Keratinocyte (primary cell): ENCODE measurements at regions not wholly inside any gene's neighbourhood (a gene's known extent, or its start where the extent isn't known, plus 50 kb on each side); places are given as distances from the start of the nearest gene placed in this dataset.
"Not testable (repeated sequence)": the region's sequence is repeated elsewhere in the genome, so short reads cannot be mapped to it uniquely, and the experiment has no call there.

Source experiments
- DNase-seq: peaks from one replicate; pipeline ENCODE4 v3.0.0-alpha.2; 2011; ENCODE audit warnings: low read depth, missing footprints, low spot score
- FAIRE-seq: peaks from 2 replicates; lab custom pipeline; 2011; peaks lifted over from hg19 to GRCh38; lab: Jason Lieb, UNC
- H2AFZ ChIP-seq: 2 replicates; pipeline ENCODE4 v1.6.0; 2012; ENCODE audit warnings: low read length, control low read depth, inconsistent platforms; ENCODE audit not compliant: control insufficient read depth
- H3K27ac ChIP-seq: 2 replicates; pipeline ENCODE4 v1.5.1; 2011; ENCODE audit warnings: low read length; ENCODE audit not compliant: control insufficient read depth, insufficient read depth
- H3K27me3 ChIP-seq: 3 replicates; pipeline ENCODE4 v1.6.0; 2011; ENCODE audit warnings: low read length; ENCODE audit not compliant: control insufficient read depth, insufficient read depth; ENCODE audit errors: extremely low read depth
- H3K36me3 ChIP-seq, 2 experiments: 2 replicates in 1 of 2; 3 replicates in 1 of 2; pipeline ENCODE4 v1.5.1; 2011; ENCODE audit warnings: low read length in 2 of 2, mild to moderate bottlenecking in 1 of 2; ENCODE audit not compliant: control insufficient read depth in 2 of 2, insufficient read depth in 2 of 2; ENCODE audit errors: extremely low read depth in 1 of 2
- H3K4me1 ChIP-seq: 3 replicates; pipeline ENCODE4 v1.5.1; 2011; ENCODE audit warnings: low read length; ENCODE audit not compliant: control insufficient read depth, insufficient read depth; ENCODE audit errors: extremely low read depth
- H3K4me2 ChIP-seq: 3 replicates; pipeline ENCODE4 v1.6.0; 2011; ENCODE audit warnings: low read depth, low read length; ENCODE audit not compliant: control insufficient read depth, insufficient read depth; ENCODE audit errors: extremely low read depth
- H3K4me3 ChIP-seq, 3 experiments: fragments of 200-600 bp in 1 of 3; sonication (generic) in 1 of 3; 2 replicates in 2 of 3; 3 replicates in 1 of 3; pipeline ENCODE4 v1.5.1; 2011 to 2016; ENCODE audit warnings: low read length in 3 of 3, mild to moderate bottlenecking in 3 of 3, control low read depth in 2 of 3, inconsistent platforms in 1 of 3, low read depth in 1 of 3, mixed read lengths in 1 of 3, mixed run types in 1 of 3, moderate library complexity in 1 of 3; ENCODE audit not compliant: control insufficient read depth in 2 of 3, insufficient read depth in 2 of 3; ENCODE audit errors: extremely low read depth in 1 of 3
- H3K79me2 ChIP-seq: 2 replicates; pipeline ENCODE4 v1.6.0; 2012; ENCODE audit warnings: low read length; ENCODE audit not compliant: control insufficient read depth, insufficient read depth
- H3K9ac ChIP-seq: 3 replicates; pipeline ENCODE4 v1.6.0; 2011; ENCODE audit warnings: low read length; ENCODE audit not compliant: control insufficient read depth, insufficient read depth; ENCODE audit errors: extremely low read depth
- H3K9me1 ChIP-seq: 3 replicates; pipeline ENCODE4 v1.6.0; 2011; ENCODE audit warnings: low read length; ENCODE audit not compliant: control insufficient read depth, insufficient read depth; ENCODE audit errors: extremely low read depth
- H3K9me3 ChIP-seq: 2 replicates; pipeline ENCODE4 v1.5.1; 2012; ENCODE audit warnings: low read depth, low read length; ENCODE audit not compliant: control insufficient read depth
- H4K20me1 ChIP-seq: 3 replicates; pipeline ENCODE4 v1.6.0; 2011; ENCODE audit warnings: low read length; ENCODE audit not compliant: control insufficient read depth, insufficient read depth; ENCODE audit errors: extremely low read depth
- EZH2 ChIP-seq: IDR thresholded peaks from one replicate; pipeline ENCODE4 v1.6.1; 2012; ENCODE audit warnings: inconsistent platforms, mild to moderate bottlenecking, low read length, moderate library complexity
- dilution Hi-C: fragments of 300-500 bp; cut with MboI; formaldehyde crosslinking; loops from one replicate; pipeline ENCODE4 v1.7.0; 2020; ENCODE audit warnings: low sequenced_read_pairs; ENCODE audit not compliant: extremely low pct_ligation_motif_present
- TF ChIP-seq, protein P1 (sequence below), 3 experiments: IDR thresholded peaks in 1 of 3; conservative IDR thresholded peaks in 1 of 3; optimal IDR thresholded peaks in 1 of 3; 2 replicates in 2 of 3; 3 replicates in 1 of 3; pipeline versions ENCODE3 to v1.5.1; 2011; ENCODE audit warnings: low read length in 3 of 3, mild to moderate bottlenecking in 3 of 3, moderate library complexity in 2 of 3, control low read depth in 1 of 3, inconsistent platforms in 1 of 3; ENCODE audit not compliant: insufficient read depth in 2 of 3; ENCODE audit errors: extremely low read depth in 1 of 3

- TF ChIP-seq, protein P1, sequence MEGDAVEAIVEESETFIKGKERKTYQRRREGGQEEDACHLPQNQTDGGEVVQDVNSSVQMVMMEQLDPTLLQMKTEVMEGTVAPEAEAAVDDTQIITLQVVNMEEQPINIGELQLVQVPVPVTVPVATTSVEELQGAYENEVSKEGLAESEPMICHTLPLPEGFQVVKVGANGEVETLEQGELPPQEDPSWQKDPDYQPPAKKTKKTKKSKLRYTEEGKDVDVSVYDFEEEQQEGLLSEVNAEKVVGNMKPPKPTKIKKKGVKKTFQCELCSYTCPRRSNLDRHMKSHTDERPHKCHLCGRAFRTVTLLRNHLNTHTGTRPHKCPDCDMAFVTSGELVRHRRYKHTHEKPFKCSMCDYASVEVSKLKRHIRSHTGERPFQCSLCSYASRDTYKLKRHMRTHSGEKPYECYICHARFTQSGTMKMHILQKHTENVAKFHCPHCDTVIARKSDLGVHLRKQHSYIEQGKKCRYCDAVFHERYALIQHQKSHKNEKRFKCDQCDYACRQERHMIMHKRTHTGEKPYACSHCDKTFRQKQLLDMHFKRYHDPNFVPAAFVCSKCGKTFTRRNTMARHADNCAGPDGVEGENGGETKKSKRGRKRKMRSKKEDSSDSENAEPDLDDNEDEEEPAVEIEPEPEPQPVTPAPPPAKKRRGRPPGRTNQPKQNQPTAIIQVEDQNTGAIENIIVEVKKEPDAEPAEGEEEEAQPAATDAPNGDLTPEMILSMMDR (optimal IDR thresholded peaks at IDR 0.05 in 1 of 3, IDR thresholded peaks at IDR 0.05 in 1 of 3, conservative IDR thresholded peaks at IDR 0.05 in 1 of 3; ENCODE audit: extremely low read depth in 1 of 3, insufficient read depth in 2 of 3, low read length in 3 of 3) = no peak
- no peak for TF ChIP-seq EZH2
- Histone ChIP-seq H3K9me3 (no peaks in the 10 kb centered on the region), H3K9ac (no peak overlapping the region), H3K4me2 (no peak overlapping the region), H3K79me2 (no peaks in the 10 kb centered on the region), H4K20me1 (no peaks in the 10 kb centered on the region), H3K27me3 (no peaks in the 10 kb centered on the region), H3K27ac (no peak overlapping the region), H3K36me3 (no peaks in the 10 kb centered on the region), H2AFZ (no peak overlapping the region), H3K4me1 (no peaks in the 10 kb centered on the region), H3K9me1 (no peaks in the 10 kb centered on the region), H3K4me3 (no peak overlapping the region)
- dilution Hi-C loops = no loop called here
- DNase-seq (no peak), FAIRE-seq (no peak)
These were observed 82.4 kb downstream of the SOX3 start for GRCh38 chrX:140422501-140422900.

DNA sequence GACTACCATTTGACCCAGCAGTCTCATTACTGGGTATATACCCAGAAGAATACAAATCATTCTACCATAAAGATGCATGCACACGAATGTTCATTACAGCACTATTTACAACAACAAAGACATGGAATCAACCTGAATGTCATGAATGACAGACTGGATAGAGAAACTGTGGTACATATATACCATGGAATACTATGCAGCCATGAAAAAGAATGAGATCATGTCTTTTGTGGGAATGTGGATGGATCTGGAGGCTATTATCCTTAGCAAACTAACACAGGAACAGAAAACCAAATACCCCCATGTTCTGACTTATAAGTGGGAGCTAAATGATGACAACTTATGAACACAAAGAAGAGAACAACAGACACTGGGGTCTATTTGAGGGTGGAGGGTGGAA, 102.7 kb downstream of the SOX3 start:
- FAIRE-seq, H3K79me2 ChIP-seq, dilution Hi-C loops: not testable (repeated sequence)

DNA sequence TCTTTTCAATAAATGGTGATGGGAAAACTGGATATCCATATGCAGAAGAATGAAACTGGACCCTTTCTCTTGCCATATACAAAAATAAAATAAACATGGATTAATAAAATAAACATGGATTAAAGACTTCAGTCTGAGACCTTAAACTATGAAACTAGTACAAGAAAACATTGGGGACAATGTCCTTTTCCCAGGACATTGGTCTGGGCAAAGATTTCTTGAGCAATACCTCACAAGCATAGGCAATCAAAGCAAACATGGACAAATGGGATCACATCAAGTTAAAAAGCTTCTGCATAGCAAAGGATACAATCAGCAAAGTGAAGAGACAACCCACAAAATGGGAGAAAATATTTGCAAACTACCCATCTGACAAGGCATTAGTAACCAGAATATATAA, 108.5 kb downstream of the SOX3 start:
- H3K9ac ChIP-seq, H3K9me1 ChIP-seq, H3K79me2 ChIP-seq, H2AFZ ChIP-seq, H3K4me3 ChIP-seq, H3K27me3 ChIP-seq, H3K9me3 ChIP-seq, H4K20me1 ChIP-seq, dilution Hi-C loops, FAIRE-seq, H3K27ac ChIP-seq, DNase-seq, H3K4me1 ChIP-seq, H3K36me3 ChIP-seq, H3K4me2 ChIP-seq: not testable (repeated sequence)

More for the DNA sequence above, 102.7 kb downstream of the SOX3 start:
- H4K20me1 ChIP-seq, H3K4me2 ChIP-seq, H3K27me3 ChIP-seq, H3K9ac ChIP-seq, H3K27ac ChIP-seq, DNase-seq, H3K9me1 ChIP-seq, H3K4me3 ChIP-seq, H2AFZ ChIP-seq, H3K4me1 ChIP-seq, H3K36me3 ChIP-seq, H3K9me3 ChIP-seq: not testable (repeated sequence)
